Muscle of leg (tissue), 3 donors: ENCODE measurements at regions not wholly inside any gene's neighbourhood (a gene's known extent, or its start where the extent isn't known, plus 50 kb on each side); places are given as distances from the start of the nearest gene placed in this dataset.

ENCODE experiments used
- DNase-seq: peaks from one replicate; pipeline ENCODE4 v3.0.0; 2013
- H3K27ac ChIP-seq: one replicate; pipeline ENCODE4 v1.5.1; 2013; ENCODE audit warnings: mild to moderate bottlenecking, low read length, control low read depth
- H3K27me3 ChIP-seq: one replicate; pipeline ENCODE4 v1.6.1; 2013; ENCODE audit warnings: low read length; ENCODE audit not compliant: control insufficient read depth, insufficient read depth
- H3K36me3 ChIP-seq: one replicate; pipeline ENCODE4 v1.6.1; 2013; ENCODE audit warnings: low read length; ENCODE audit not compliant: control insufficient read depth, insufficient read depth
- H3K4me1 ChIP-seq: one replicate; pipeline ENCODE4 v1.6.1; 2013; ENCODE audit warnings: low read length; ENCODE audit not compliant: control insufficient read depth, insufficient read depth
- H3K4me3 ChIP-seq: one replicate; pipeline ENCODE4 v1.5.1; 2013; ENCODE audit warnings: low read length, control low read depth
- H3K9me3 ChIP-seq: replicated peaks from 2 replicates; pipeline ENCODE4 v1.6.1; 2013; ENCODE audit warnings: low read depth, low read length; ENCODE audit not compliant: control insufficient read depth
- WGBS: methylation state at CpG from one replicate; pipeline ENCODE4 v1.1.5; 2013; ENCODE audit warnings: missing lambda C conversion rate; ENCODE audit not compliant: insufficient coverage; 5-methylcytosine and 5-hydroxymethylcytosine counted together

DNA sequence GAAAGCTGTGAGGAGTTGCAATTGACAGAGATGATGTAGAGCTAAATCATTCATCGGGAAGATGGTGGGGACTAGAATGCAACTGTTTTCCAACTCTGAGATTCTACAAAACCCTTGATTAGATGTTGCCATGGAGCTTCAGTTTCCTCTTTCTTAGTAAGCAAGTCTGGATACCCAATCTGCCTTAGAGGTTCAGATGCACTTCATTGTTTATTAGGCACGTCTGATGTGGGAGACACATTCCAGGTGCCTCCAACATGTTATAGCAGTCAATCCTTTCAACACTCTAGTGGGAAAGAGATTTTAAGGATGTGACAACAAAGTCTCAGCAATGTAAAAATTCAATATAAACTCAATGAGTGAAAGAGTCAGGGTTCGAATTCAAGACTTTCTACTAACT, 291.3 kb upstream of the PHYHIPL start:
- WGBS, result no CpG with 5 or more reads among the region's 3 CpGs
- H3K27me3 ChIP-seq, result no peaks in the 10 kb centered on the region
- H3K4me3 ChIP-seq, result no peak overlapping the region
- no peaks in the 10 kb centered on the region for H3K4me1 ChIP-seq
- H3K36me3 ChIP-seq, result no peaks in the 10 kb centered on the region
- DNase-seq, result peak; percentile 72
- H3K9me3 ChIP-seq, result peaks cover 6% of the 10 kb centered on the region
- H3K27ac ChIP-seq, result peak overlapping the region; percentile 90

DNA sequence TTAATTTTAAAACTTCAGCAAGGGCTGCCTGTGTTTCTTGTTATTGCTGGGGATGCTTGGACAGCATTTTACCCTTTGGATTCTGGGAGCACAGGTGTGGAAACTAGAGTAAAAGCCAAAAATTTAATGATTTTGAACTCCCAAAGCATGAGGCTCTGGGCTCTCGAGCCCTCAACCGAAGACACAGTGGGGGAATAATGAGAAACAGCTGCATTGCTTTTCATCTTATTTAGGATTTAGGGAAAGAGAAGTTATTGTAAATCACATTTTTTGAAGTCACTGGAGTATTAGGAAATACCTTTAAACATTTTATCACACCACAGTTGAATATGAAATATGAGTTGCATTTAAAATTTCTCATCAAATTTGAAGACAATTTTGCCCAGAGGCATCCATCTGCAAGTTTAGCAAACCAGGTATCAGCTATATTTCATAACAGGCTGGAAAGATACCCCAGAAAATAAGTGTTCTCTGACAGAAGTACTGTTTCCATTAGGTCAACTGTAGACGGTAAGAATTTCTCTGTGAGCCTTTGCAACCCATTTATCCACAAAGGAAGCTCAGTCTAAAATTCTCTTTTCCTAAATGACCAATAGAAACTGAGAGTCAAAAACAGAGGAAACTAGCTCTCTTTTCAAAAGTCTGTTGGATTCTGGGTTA, 290.6 kb upstream of the PHYHIPL start:
- Histone ChIP-seq H3K36me3 (no peaks in the 10 kb centered on the region), H3K4me1 (no peaks in the 10 kb centered on the region), H3K4me3 (no peak overlapping the region), H3K9me3 (peaks cover 6% of the 10 kb centered on the region), H3K27ac (peak overlapping the region; percentile 90), H3K27me3 (no peaks in the 10 kb centered on the region)
- peak; percentile 97 for DNase-seq
- WGBS, result 38% methylated on average over 2 of the region's 3 CpGs

DNA sequence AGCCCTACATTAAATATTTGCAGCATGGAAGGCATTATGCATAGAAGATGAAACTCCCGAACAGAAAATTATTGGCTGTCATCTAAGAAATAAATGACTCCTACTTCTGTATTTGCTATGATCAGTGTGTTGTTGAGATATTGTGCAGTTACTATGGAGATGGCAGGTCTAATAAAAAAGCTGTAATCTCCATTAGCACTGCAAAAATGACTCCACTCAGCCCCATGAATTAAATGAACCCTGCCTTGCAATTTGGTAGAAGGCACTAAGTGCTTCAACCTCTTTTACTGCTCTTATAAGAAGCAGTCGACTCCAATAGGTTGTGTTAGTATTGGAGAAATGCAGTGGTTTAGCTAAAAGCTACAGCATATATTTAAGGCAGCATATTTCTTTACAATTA, 290.0 kb upstream of the PHYHIPL start:
- H3K27me3 ChIP-seq, result no peaks in the 10 kb centered on the region
- H3K4me1 ChIP-seq, result no peaks in the 10 kb centered on the region
- H3K4me3 ChIP-seq, result no peak overlapping the region
- H3K27ac ChIP-seq, result peak overlapping the region; percentile 90
- DNase-seq, result peak; percentile 83
- peaks cover 6% of the 10 kb centered on the region for H3K9me3 ChIP-seq
- WGBS, result no CpG with 5 or more reads among the region's 2 CpGs
- H3K36me3 ChIP-seq, result no peaks in the 10 kb centered on the region

GRCh38 chr10:58887474-58887873, 289.0 kb upstream of the PHYHIPL start:
- Histone ChIP-seq H3K27me3 (no peaks in the 10 kb centered on the region), H3K4me3 (no peak overlapping the region), H3K36me3 (no peaks in the 10 kb centered on the region), H3K4me1 (peaks cover 3% of the 10 kb centered on the region), H3K9me3 (peaks cover 4% of the 10 kb centered on the region), H3K27ac (peak overlapping the region; percentile 90)
- WGBS, result 72% methylated on average over 2 of the region's 2 CpGs
- DNase-seq, result no peak

- 100% methylated on average over 1 of the region's 3 CpGs for whole genome bisulfite sequencing
- no peak overlapping the region for H3K4me3 ChIP-seq
- H3K9me3 ChIP-seq, result no peaks in the 10 kb centered on the region
- H3K36me3 ChIP-seq, result no peaks in the 10 kb centered on the region
- H3K4me1 ChIP-seq, result peaks cover 3% of the 10 kb centered on the region
- DNase-seq, result no peak
- no peak overlapping the region for H3K27ac ChIP-seq
- H3K27me3 ChIP-seq, result no peaks in the 10 kb centered on the region
Measured at GRCh38 chr10:58888957-58889356, 287.5 kb upstream of the PHYHIPL start.

DNA sequence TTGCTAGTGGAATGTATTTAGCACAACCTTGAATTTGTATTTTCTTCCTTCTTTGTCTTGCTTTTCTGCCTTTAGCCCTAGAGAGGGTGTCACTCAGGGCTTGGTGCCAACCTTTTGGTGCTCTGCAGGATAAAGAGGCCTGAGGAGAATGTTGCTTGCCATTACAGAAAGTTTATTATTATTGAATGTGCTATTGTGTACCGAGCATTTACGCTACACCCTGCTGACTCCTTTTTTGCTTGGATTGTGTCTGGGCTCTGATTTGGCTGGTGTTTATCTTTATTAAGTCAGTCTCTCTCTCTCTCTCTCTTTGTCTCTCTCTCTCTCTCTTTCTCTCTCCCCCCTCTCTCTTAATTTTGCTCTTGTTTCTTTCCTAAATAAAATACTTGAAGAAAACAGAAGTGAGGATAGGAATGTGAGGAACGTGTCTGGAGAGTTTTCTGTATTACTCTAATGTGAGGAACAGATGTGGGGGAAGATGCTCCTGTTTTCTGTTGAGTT, 284.4 kb upstream of the PHYHIPL start:
- WGBS, result 20% methylated on average over 1 of the region's 3 CpGs
- Histone ChIP-seq H3K36me3 (no peaks in the 10 kb centered on the region), H3K4me3 (no peak overlapping the region), H3K9me3 (no peaks in the 10 kb centered on the region), H3K27me3 (no peaks in the 10 kb centered on the region), H3K4me1 (peaks cover 3% of the 10 kb centered on the region), H3K27ac (peak overlapping the region; percentile 16)
- peak; percentile 75 for DNase-seq

DNA sequence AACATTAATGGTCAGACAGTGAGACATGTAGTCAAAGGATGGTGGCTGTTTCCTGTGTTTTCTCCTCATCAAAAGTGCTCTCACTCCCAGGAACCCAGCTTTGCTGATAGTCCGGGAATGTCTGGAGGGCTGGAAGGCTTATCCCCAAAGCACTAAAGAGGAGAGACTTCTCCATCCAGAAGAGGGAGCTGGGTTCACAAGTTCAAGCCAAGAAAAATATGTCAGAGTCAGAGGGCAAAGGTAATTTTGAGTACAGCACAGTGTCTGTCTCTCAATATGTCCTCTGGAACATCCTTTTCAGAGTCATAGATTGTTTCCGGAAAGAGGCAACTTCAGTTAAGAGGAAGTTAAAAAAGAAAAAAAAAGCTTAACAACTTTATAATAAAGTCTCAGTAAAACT, 281.5 kb upstream of the PHYHIPL start:
- peak; percentile 66 for DNase-seq
- no peaks in the 10 kb centered on the region for H3K36me3 ChIP-seq
- no peaks in the 10 kb centered on the region for H3K27me3 ChIP-seq
- H3K4me1 ChIP-seq, result peaks cover 5% of the 10 kb centered on the region
- H3K27ac ChIP-seq, result no peak overlapping the region
- H3K4me3 ChIP-seq, result no peak overlapping the region
- WGBS, result no CpG with 5 or more reads among the region's 2 CpGs
- H3K9me3 ChIP-seq, result no peaks in the 10 kb centered on the region

GRCh38 chr10:58896229-58896628, 280.2 kb upstream of the PHYHIPL start:
- Histone ChIP-seq H3K36me3 (no peaks in the 10 kb centered on the region), H3K9me3 (no peaks in the 10 kb centered on the region), H3K27ac (peak overlapping the region; percentile 72), H3K4me1 (peaks cover 5% of the 10 kb centered on the region), H3K4me3 (no peak overlapping the region), H3K27me3 (no peaks in the 10 kb centered on the region)
- 80% methylated on average over 1 of the region's 1 CpG for WGBS
- no peak for DNase-seq

GRCh38 chr10:58897236-58897635, 279.2 kb upstream of the PHYHIPL start:
- no peaks in the 10 kb centered on the region for H3K27me3 ChIP-seq
- no peaks in the 10 kb centered on the region for H3K36me3 ChIP-seq
- H3K9me3 ChIP-seq, result no peaks in the 10 kb centered on the region
- no peak overlapping the region for H3K4me3 ChIP-seq
- H3K27ac ChIP-seq, result peak overlapping the region; percentile 72
- DNase-seq, result peak; percentile 88
- peaks cover 2% of the 10 kb centered on the region for H3K4me1 ChIP-seq

DNA sequence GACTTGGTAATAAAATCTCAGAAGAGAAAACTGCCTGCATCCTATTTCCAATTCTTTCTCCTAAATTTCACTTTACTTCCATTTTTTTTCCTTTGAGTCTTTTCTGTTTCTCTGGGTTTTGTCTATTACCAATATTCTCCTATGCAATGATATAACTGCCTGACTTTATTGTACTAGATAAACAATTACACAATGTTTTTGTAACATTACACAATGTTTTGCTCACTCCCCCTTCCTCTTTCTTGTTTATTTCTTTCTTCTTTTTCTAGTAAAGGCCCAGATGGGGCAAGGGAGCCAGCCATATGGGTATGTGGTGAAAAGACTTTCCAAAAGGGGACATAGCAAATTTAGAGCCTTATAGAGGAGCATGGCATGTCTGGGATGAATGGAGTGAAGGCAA, 278.7 kb upstream of the PHYHIPL start:
- H3K4me1 ChIP-seq, result peaks cover 2% of the 10 kb centered on the region
- no peaks in the 10 kb centered on the region for H3K27me3 ChIP-seq
- no peaks in the 10 kb centered on the region for H3K9me3 ChIP-seq
- DNase-seq, result no peak
- peak overlapping the region; percentile 72 for H3K27ac ChIP-seq
- H3K36me3 ChIP-seq, result no peaks in the 10 kb centered on the region
- H3K4me3 ChIP-seq, result no peak overlapping the region
